ENCODE measurements at regions not wholly inside any gene's neighbourhood (a gene's known extent, or its start where the extent isn't known, plus 50 kb on each side); places are given as distances from the start of the nearest gene placed in this dataset.

DNA sequence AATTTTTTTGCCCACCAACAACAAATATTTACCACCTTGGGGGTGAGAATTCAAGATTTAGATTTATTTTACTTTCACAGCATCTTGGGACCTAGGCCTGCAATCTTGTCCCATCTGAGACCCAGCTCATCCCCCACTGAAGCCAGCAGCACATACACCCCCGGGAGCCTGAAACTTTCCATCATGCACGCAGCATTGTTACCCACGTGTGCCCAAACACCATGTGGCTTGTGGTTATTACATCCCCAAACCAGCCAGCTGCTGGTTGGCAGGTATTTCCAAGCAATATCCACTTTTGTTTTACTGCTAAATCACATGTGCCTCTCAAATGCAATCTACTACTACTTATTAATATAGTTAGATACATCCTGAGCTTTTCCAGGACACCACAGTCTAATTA, 149.3 kb upstream of the NT5E start:
- ChIA-PET POLR2A (no interaction called here), CTCF (ENCODE audit: low intra/inter-chr PET ratio) (no interaction called here)
- H3K4me3 ChIP-seq, result no peak overlapping the region
- H3K9ac ChIP-seq (ENCODE audit: insufficient read depth in 1 of 2, low read depth in 2 of 2, low read length in 2 of 2), result no peak overlapping the region
- no peaks in the 10 kb centered on the region for H3K9me3 ChIP-seq (replicated peaks; ENCODE audit: control insufficient read depth, insufficient read depth, low read depth, low read length)
- no peaks in the 10 kb centered on the region for H3K36me3 ChIP-seq (ENCODE audit: control insufficient read depth, insufficient read depth, low read length)
- H3K4me1 ChIP-seq (replicated peaks in 1 of 2; ENCODE audit: control insufficient read depth in 2 of 2, insufficient read depth in 2 of 2, low read length in 2 of 2), result no peaks in the 10 kb centered on the region
- H3K9me1 ChIP-seq (ENCODE audit: control insufficient read depth, insufficient read depth, low read length), result no peaks in the 10 kb centered on the region
- no peak for FAIRE-seq
- TF ChIP-seq, protein P1, sequence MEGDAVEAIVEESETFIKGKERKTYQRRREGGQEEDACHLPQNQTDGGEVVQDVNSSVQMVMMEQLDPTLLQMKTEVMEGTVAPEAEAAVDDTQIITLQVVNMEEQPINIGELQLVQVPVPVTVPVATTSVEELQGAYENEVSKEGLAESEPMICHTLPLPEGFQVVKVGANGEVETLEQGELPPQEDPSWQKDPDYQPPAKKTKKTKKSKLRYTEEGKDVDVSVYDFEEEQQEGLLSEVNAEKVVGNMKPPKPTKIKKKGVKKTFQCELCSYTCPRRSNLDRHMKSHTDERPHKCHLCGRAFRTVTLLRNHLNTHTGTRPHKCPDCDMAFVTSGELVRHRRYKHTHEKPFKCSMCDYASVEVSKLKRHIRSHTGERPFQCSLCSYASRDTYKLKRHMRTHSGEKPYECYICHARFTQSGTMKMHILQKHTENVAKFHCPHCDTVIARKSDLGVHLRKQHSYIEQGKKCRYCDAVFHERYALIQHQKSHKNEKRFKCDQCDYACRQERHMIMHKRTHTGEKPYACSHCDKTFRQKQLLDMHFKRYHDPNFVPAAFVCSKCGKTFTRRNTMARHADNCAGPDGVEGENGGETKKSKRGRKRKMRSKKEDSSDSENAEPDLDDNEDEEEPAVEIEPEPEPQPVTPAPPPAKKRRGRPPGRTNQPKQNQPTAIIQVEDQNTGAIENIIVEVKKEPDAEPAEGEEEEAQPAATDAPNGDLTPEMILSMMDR (IDR thresholded peaks at IDR 0.05 in 2 of 3, conservative IDR thresholded peaks at IDR 0.05 in 1 of 3; ENCODE audit: insufficient read depth in 2 of 3, low read depth in 1 of 3, low read length in 3 of 3), result no peak
- TF ChIP-seq NFATC3 (IDR thresholded peaks at IDR 0.05) (no peak), TCF7L2 (IDR thresholded peaks at IDR 0.05; ENCODE audit: low read depth, low read length) (no peak), CREM (IDR thresholded peaks at IDR 0.05; ENCODE audit: low read depth) (no peak), NFE2L1 (tag; IDR thresholded peaks at IDR 0.05; ENCODE audit: borderline replicate concordance, low read depth) (no peak), FOXA1 (IDR thresholded peaks at IDR 0.05; ENCODE audit: borderline replicate concordance) (no peak), CREBBP (IDR thresholded peaks at IDR 0.05; ENCODE audit: low read depth, low read length) (no peak)
- TF ChIP-seq, protein P2, sequence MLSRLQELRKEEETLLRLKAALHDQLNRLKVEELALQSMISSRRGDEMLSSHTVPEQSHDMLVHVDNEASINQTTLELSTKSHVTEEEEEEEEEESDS (CRISPR knock-in tag; IDR thresholded peaks at IDR 0.05), result no peak
- TF ChIP-seq, protein P3, sequence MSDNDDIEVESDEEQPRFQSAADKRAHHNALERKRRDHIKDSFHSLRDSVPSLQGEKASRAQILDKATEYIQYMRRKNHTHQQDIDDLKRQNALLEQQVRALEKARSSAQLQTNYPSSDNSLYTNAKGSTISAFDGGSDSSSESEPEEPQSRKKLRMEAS (CRISPR knock-in tag; IDR thresholded peaks at IDR 0.05), result no peak
- TF ChIP-seq, protein P4, sequence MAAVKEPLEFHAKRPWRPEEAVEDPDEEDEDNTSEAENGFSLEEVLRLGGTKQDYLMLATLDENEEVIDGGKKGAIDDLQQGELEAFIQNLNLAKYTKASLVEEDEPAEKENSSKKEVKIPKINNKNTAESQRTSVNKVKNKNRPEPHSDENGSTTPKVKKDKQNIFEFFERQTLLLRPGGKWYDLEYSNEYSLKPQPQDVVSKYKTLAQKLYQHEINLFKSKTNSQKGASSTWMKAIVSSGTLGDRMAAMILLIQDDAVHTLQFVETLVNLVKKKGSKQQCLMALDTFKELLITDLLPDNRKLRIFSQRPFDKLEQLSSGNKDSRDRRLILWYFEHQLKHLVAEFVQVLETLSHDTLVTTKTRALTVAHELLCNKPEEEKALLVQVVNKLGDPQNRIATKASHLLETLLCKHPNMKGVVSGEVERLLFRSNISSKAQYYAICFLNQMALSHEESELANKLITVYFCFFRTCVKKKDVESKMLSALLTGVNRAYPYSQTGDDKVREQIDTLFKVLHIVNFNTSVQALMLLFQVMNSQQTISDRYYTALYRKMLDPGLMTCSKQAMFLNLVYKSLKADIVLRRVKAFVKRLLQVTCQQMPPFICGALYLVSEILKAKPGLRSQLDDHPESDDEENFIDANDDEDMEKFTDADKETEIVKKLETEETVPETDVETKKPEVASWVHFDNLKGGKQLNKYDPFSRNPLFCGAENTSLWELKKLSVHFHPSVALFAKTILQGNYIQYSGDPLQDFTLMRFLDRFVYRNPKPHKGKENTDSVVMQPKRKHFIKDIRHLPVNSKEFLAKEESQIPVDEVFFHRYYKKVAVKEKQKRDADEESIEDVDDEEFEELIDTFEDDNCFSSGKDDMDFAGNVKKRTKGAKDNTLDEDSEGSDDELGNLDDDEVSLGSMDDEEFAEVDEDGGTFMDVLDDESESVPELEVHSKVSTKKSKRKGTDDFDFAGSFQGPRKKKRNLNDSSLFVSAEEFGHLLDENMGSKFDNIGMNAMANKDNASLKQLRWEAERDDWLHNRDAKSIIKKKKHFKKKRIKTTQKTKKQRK (IDR thresholded peaks at IDR 0.05; ENCODE audit: borderline replicate concordance, low read depth, low read length), result no peak
- H3K4me2 ChIP-seq (ENCODE audit: insufficient read depth, low read length), result no peak overlapping the region
- no TSS peak for BruUV-seq (replicated peaks)
- intact Hi-C loops (cut with micrococcal nuclease), result no loop called here
- no peaks in the 10 kb centered on the region for H3K27me3 ChIP-seq (ENCODE audit: control insufficient read depth in 2 of 2, insufficient read depth in 2 of 2, low read length in 2 of 2)
- H2AFZ ChIP-seq (ENCODE audit: low read depth, low read length), result no peak overlapping the region
- in situ Hi-C loops (cut with MboI), result loop anchor here (25.0 kb wide), 1 partner anchor 863 kb away; no protein-coding TSS in a partner anchor
- H3K79me2 ChIP-seq (ENCODE audit: control insufficient read depth, insufficient read depth, low read length), result no peaks in the 10 kb centered on the region
- no peak for ATAC-seq
- no peaks in the 10 kb centered on the region for H4K20me1 ChIP-seq (replicated peaks; ENCODE audit: control insufficient read depth, insufficient read depth, low read length)
- 4% methylated on average over 3 of the region's 3 CpGs for WGBS (ENCODE audit: insufficient coverage, low coverage, missing lambda C conversion rate)
- no peak overlapping the region for H3K27ac ChIP-seq (ENCODE audit: extremely low read depth, low read depth, low read length)
- DNase-seq (ENCODE audit: extremely low read depth in 1 of 4, low spot score in 3 of 4), result no peak

Measured in K562 (cell line).